OCI-LY3 (cell line): ENCODE measurements at regions not wholly inside any gene's neighbourhood (a gene's known extent, or its start where the extent isn't known, plus 50 kb on each side); places are given as distances from the start of the nearest gene placed in this dataset.

Source experiments
- H2AFZ ChIP-seq: fragments of 200-600, 300-600 bp; shearing (Covaris generic); 2 replicates; pipeline ENCODE4 v1.6.0; 2014; ENCODE audit warnings: antibody characterized with exemption, low read depth, low read length
- H3K27ac ChIP-seq: fragments of 200-600, 300-600 bp; sonication (generic); 2 replicates; pipeline ENCODE4 v1.5.1; 2014; ENCODE audit warnings: mild to moderate bottlenecking, low read length, moderate library complexity, mixed read lengths
- H3K27me3 ChIP-seq: fragments of 200-600, 300-600 bp; sonication (generic); 2 replicates; pipeline ENCODE4 v1.6.1; 2014; ENCODE audit warnings: low read depth, low read length, mixed read lengths
- H3K36me3 ChIP-seq: fragments of 200-600, 300-600 bp; sonication (generic); replicated peaks from 2 replicates; pipeline ENCODE3; 2014; ENCODE audit warnings: low read depth, low read length, mixed read lengths
- H3K4me1 ChIP-seq: fragments of 300-600, 200-600 bp; sonication (generic); 2 replicates; pipeline ENCODE4 v1.6.1; 2014; ENCODE audit warnings: low read length, mixed read lengths
- H3K4me2 ChIP-seq: fragments of 200-600, 300-600 bp; sonication (generic); 2 replicates; pipeline ENCODE4 v1.6.1; 2014; ENCODE audit warnings: low read length, mixed read lengths
- H3K4me3 ChIP-seq: fragments of 300-600, 200-600 bp; sonication (generic); 2 replicates; pipeline ENCODE4 v1.5.1; 2014; ENCODE audit warnings: antibody characterized with exemption, mild to moderate bottlenecking, low read length, moderate library complexity
- H3K79me2 ChIP-seq: fragments of 300-600, 200-600 bp; shearing (Covaris generic); 2 replicates; pipeline ENCODE4 v1.6.1; 2014; ENCODE audit warnings: mild to moderate bottlenecking, low read length, mixed read lengths
- H3K9ac ChIP-seq: fragments of 300-600, 200-600 bp; shearing (Covaris generic); 2 replicates; pipeline ENCODE4 v1.6.0; 2014; ENCODE audit warnings: mild to moderate bottlenecking, low read length, moderate library complexity
- H3K9me3 ChIP-seq: fragments of 200-600, 300-600 bp; shearing (Covaris generic); 2 replicates; pipeline ENCODE4 v1.6.1; 2014; ENCODE audit warnings: low read length, mixed read lengths; ENCODE audit not compliant: insufficient read depth
- H4K20me1 ChIP-seq: fragments of 200-600, 300-600 bp; sonication (generic); 2 replicates; pipeline ENCODE4 v1.6.1; 2016; ENCODE audit warnings: low read length, mixed read lengths; ENCODE audit not compliant: insufficient read depth
- CTCF ChIP-seq: fragments of 200-600, 300-600 bp; sonication (generic); IDR thresholded peaks from 2 replicates; pipeline ENCODE4 v1.5.1; 2014; ENCODE audit warnings: antibody characterized with exemption, low read length, low read depth
- EZH2phosphoT487 ChIP-seq: fragments of 200-600 bp; shearing (Covaris generic); IDR thresholded peaks from 2 replicates; pipeline ENCODE4 v1.6.1; 2018; ENCODE audit warnings: antibody characterized with exemption, mixed run types, low read depth

GRCh38 chr19:30897034-30897433 lies 452.2 kb downstream of the TSHZ3 start:
- no peak for TF ChIP-seq CTCF
- no peak for TF ChIP-seq EZH2phosphoT487
- no peak overlapping the region for H3K27ac ChIP-seq

DNA sequence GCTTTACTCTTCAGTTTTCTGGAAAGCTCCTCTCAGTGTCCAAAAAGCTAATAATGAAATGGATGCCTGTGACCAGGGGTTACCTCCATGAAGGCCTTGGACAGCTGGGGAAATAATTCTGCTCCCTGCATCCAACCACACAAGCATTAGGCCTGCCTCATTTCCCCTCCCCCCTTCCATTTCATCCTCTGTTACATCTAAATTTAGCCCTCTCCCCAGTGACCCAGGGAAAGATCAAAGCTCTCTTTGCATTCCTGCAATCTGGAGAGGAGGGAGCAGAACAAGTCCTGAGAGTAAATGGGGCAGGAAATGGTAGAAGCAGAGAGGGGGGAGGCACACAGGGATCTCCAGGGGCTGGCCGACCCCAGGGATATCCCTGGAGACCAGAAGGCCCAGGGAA lies 452.7 kb downstream of the TSHZ3 start:
- H2AFZ ChIP-seq, result no peak overlapping the region
- H3K36me3 ChIP-seq, result no peaks in the 10 kb centered on the region
- H4K20me1 ChIP-seq, result no peaks in the 10 kb centered on the region
- no peaks in the 10 kb centered on the region for H3K4me1 ChIP-seq
- no peaks in the 10 kb centered on the region for H3K27me3 ChIP-seq
- H3K9me3 ChIP-seq, result no peaks in the 10 kb centered on the region
- H3K79me2 ChIP-seq, result no peaks in the 10 kb centered on the region
- no peak overlapping the region for H3K27ac ChIP-seq
- TF ChIP-seq CTCF (no peak), EZH2phosphoT487 (no peak)
- no peak overlapping the region for H3K4me2 ChIP-seq
- no peak overlapping the region for H3K4me3 ChIP-seq
- no peak overlapping the region for H3K9ac ChIP-seq

More at GRCh38 chr19:30897034-30897433, 452.2 kb downstream of the TSHZ3 start:
- Histone ChIP-seq H3K4me1 (no peaks in the 10 kb centered on the region), H3K9me3 (no peaks in the 10 kb centered on the region), H3K79me2 (no peaks in the 10 kb centered on the region), H3K4me2 (no peak overlapping the region), H3K9ac (no peak overlapping the region), H2AFZ (no peak overlapping the region), H3K4me3 (no peak overlapping the region), H4K20me1 (no peaks in the 10 kb centered on the region), H3K36me3 (no peaks in the 10 kb centered on the region), H3K27me3 (no peaks in the 10 kb centered on the region)

GRCh38 chr19:30895946-30896345 lies 453.3 kb downstream of the TSHZ3 start:
- Histone ChIP-seq H3K4me2 (no peak overlapping the region), H3K27ac (no peak overlapping the region), H4K20me1 (no peaks in the 10 kb centered on the region), H3K27me3 (no peaks in the 10 kb centered on the region), H3K4me3 (no peak overlapping the region), H3K4me1 (no peaks in the 10 kb centered on the region), H3K79me2 (no peaks in the 10 kb centered on the region), H3K36me3 (no peaks in the 10 kb centered on the region), H3K9ac (no peak overlapping the region), H3K9me3 (no peaks in the 10 kb centered on the region), H2AFZ (no peak overlapping the region)
- TF ChIP-seq EZH2phosphoT487 (no peak), CTCF (no peak)

DNA sequence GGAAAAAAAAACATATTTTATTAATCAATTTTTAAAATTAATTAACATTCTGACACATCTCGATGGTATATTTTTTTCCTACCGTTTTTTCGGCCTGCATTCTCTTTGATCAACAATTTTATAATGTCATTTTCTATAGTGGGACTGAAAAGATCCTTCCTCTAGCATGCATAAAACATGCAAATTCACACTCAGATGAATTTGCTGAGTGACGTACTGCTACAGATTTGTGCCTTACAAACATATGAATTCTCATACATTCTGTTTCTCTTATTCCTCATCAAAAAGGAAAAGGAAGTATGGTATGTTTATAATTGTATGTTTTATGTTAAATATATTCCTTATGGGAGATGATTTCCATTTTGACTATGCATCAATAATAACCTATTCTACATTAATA lies 458.2 kb downstream of the TSHZ3 start:
- TF ChIP-seq CTCF (no peak), EZH2phosphoT487 (no peak)
- Histone ChIP-seq H3K27ac (no peak overlapping the region), H3K4me3 (no peak overlapping the region), H4K20me1 (no peaks in the 10 kb centered on the region), H3K27me3 (no peaks in the 10 kb centered on the region), H3K9ac (no peak overlapping the region), H3K4me2 (no peak overlapping the region), H3K4me1 (no peaks in the 10 kb centered on the region), H3K9me3 (no peaks in the 10 kb centered on the region), H3K36me3 (no peaks in the 10 kb centered on the region), H2AFZ (no peak overlapping the region), H3K79me2 (no peaks in the 10 kb centered on the region)
